IMR-90 (cell line): ENCODE measurements at regions not wholly inside any gene's neighbourhood (a gene's known extent, or its start where the extent isn't known, plus 50 kb on each side); places are given as distances from the start of the nearest gene placed in this dataset.
A peak's percentile ranks its signal among the peaks of the same experiment; 100 is the strongest.

Experiments used
- ATAC-seq: fragments of 200-7000 bp; cut with Tn5 transposase; 2 replicates; pipeline ENCODE4 v1.9.1; 2020; ENCODE audit warnings: low read depth, mild to moderate bottlenecking, moderate library complexity
- BruUV-seq: library from RNA; stranded (reverse); fragments of 400-500 nt; replicated peaks from 2 replicates; lab custom pipeline; 2021; lab: Mats Ljungman, UMichigan
- CTCF ChIA-PET: fragments of 300-600 bp; formaldehyde crosslinking; extraction: SDS; loops from one replicate; lab custom pipeline; 2021; ENCODE audit warnings: antibody characterized with exemption; lab: Yijun Ruan, JAX
- POLR2A ChIA-PET: fragments of 300-600 bp; sonication (Branson Sonifier 250); formaldehyde crosslinking; loops from one replicate; lab custom pipeline; 2022; ENCODE audit warnings: antibody characterized with exemption; ENCODE audit not compliant: unreplicated experiment; lab: Charles Lee
- DNase-seq: peaks from one replicate; pipeline ENCODE4 v3.0.0; 2013
- H2AFZ ChIP-seq: replicated peaks from 2 replicates; pipeline ENCODE3; 2013; ENCODE audit warnings: low read length, mild to moderate bottlenecking; ENCODE audit not compliant: poor library complexity
- H2AK5ac ChIP-seq: 2 replicates; pipeline ENCODE4 v1.6.1; 2013; ENCODE audit warnings: low read depth, low read length, inconsistent platforms
- H2AK9ac ChIP-seq: replicated peaks from 2 replicates; pipeline ENCODE3; 2013; ENCODE audit warnings: mild to moderate bottlenecking, low read depth, low read length, moderate library complexity; ENCODE audit not compliant: poor library complexity
- H2BK120ac ChIP-seq: 2 replicates; pipeline ENCODE4 v1.6.1; 2013; ENCODE audit warnings: low read depth, low read length, inconsistent platforms
- H2BK15ac ChIP-seq: 3 replicates; pipeline ENCODE4 v1.6.1; 2013; ENCODE audit warnings: low read depth, low read length, inconsistent platforms
- H2BK20ac ChIP-seq: 2 replicates; pipeline ENCODE4 v1.6.1; 2013; ENCODE audit warnings: low read depth, mild to moderate bottlenecking, inconsistent platforms, low read length, moderate library complexity
- H2BK5ac ChIP-seq: 2 replicates; pipeline ENCODE4 v1.6.1; 2013; ENCODE audit warnings: mild to moderate bottlenecking, low read depth, low read length, inconsistent platforms; ENCODE audit not compliant: poor library complexity, severe bottlenecking
- H3K14ac ChIP-seq: replicated peaks from 2 replicates; pipeline ENCODE4 v1.6.1; 2013; ENCODE audit warnings: low read depth, low read length, inconsistent platforms
- H3K18ac ChIP-seq: 2 replicates; pipeline ENCODE4 v1.6.1; 2013; ENCODE audit warnings: low read depth, low read length, control low read depth
- H3K23ac ChIP-seq: 2 replicates; pipeline ENCODE4 v1.6.1; 2013; ENCODE audit warnings: low read depth, low read length, inconsistent platforms
- H3K27ac ChIP-seq: 2 replicates; pipeline ENCODE4 v1.5.1; 2013; ENCODE audit warnings: mild to moderate bottlenecking, control low read depth, low read length; ENCODE audit not compliant: insufficient read depth
- H3K27me3 ChIP-seq: 2 replicates; pipeline ENCODE4 v1.6.1; 2013; ENCODE audit warnings: low read length; ENCODE audit not compliant: control insufficient read depth, insufficient read depth
- H3K36me3 ChIP-seq: 2 replicates; pipeline ENCODE4 v1.6.1; 2013; ENCODE audit warnings: low read length, mixed read lengths; ENCODE audit not compliant: control insufficient read depth, insufficient read depth
- H3K4ac ChIP-seq: 2 replicates; pipeline ENCODE4 v1.6.1; 2013; ENCODE audit warnings: low read depth, low read length, inconsistent platforms
- H3K4me1 ChIP-seq: 2 replicates; pipeline ENCODE4 v1.6.1; 2013; ENCODE audit warnings: low read length, mixed read lengths; ENCODE audit not compliant: control insufficient read depth, insufficient read depth
- H3K4me2 ChIP-seq: 2 replicates; pipeline ENCODE4 v1.6.1; 2013; ENCODE audit warnings: low read depth, mild to moderate bottlenecking, control low read depth, low read length, moderate library complexity
- H3K4me3 ChIP-seq: 2 replicates; pipeline ENCODE4 v1.5.1; 2013; ENCODE audit warnings: low read depth, mild to moderate bottlenecking, control low read depth, low read length, moderate library complexity; ENCODE audit not compliant: insufficient read depth
- H3K56ac ChIP-seq: 2 replicates; pipeline ENCODE4 v1.6.1; 2013; ENCODE audit warnings: low read length, inconsistent platforms; ENCODE audit not compliant: insufficient read depth; ENCODE audit errors: extremely low read depth
- H3K79me1 ChIP-seq, 2 experiments: 2 replicates each; pipeline ENCODE4 v1.6.1; 2013; ENCODE audit warnings: low read length in 2 of 2, inconsistent platforms in 1 of 2, low read depth in 1 of 2
- H3K9ac ChIP-seq: 2 replicates; pipeline ENCODE4 v1.6.1; 2013; ENCODE audit warnings: low read depth, low read length, control low read depth
- H3K9me1 ChIP-seq: 2 replicates; pipeline ENCODE4 v1.6.1; 2013; ENCODE audit warnings: low read length, inconsistent platforms; ENCODE audit not compliant: insufficient read depth
- H3K9me3 ChIP-seq: 2 replicates; pipeline ENCODE4 v1.6.1; 2013; ENCODE audit warnings: low read length; ENCODE audit not compliant: control insufficient read depth, insufficient read depth
- H4K20me1 ChIP-seq: 2 replicates; pipeline ENCODE4 v1.6.1; 2013; ENCODE audit warnings: low read length, inconsistent platforms; ENCODE audit not compliant: insufficient read depth
- H4K5ac ChIP-seq: 2 replicates; pipeline ENCODE4 v1.6.1; 2013; ENCODE audit warnings: mild to moderate bottlenecking, low read depth, low read length, control low read depth
- H4K8ac ChIP-seq, 2 experiments: 2 replicates each; pipeline ENCODE4 v1.6.1; 2013; ENCODE audit warnings: low read depth in 2 of 2, low read length in 2 of 2, control low read depth in 1 of 2, inconsistent platforms in 1 of 2
- H4K91ac ChIP-seq: 2 replicates; pipeline ENCODE4 v1.6.1; 2013; ENCODE audit warnings: low read depth, low read length, inconsistent platforms; ENCODE audit not compliant: insufficient read depth
- CEBPB ChIP-seq: IDR thresholded peaks from 2 replicates; pipeline ENCODE4 v1.6.1; 2012; ENCODE audit warnings: low read depth, low read length, improper control_type of control experiment
- CHD1 ChIP-seq: IDR thresholded peaks from 2 replicates; pipeline ENCODE4 v1.6.1; 2012; ENCODE audit warnings: low read depth, low read length, improper control_type of control experiment
- WGBS, 2 experiments: methylation state at CpG; one replicate each; pipeline versions ENCODE4 v1.1.5 to v1.1.7; 2013; ENCODE audit warnings: missing lambda C conversion rate in 2 of 2; ENCODE audit not compliant: insufficient read length in 1 of 2; ENCODE audit errors: extremely low coverage in 2 of 2; 5-methylcytosine and 5-hydroxymethylcytosine counted together
- dilution Hi-C: fragments of 300-500 bp; cut with HindIII; formaldehyde crosslinking; loops from one replicate; pipeline ENCODE4 v1.14.3; 2018; ENCODE audit warnings: low sequenced_read_pairs; ENCODE audit not compliant: unreplicated experiment
- in situ Hi-C: fragments of 300-500 bp; cut with MboI; formaldehyde crosslinking; loops from 3 replicates; pipeline ENCODE4 v1.14.3; 2019; ENCODE audit warnings: low sequenced_read_pairs, inconsistent platforms, mixed read lengths
- intact Hi-C: fragments of 100-400 bp; cut with micrococcal nuclease; formaldehyde crosslinking; loops from 2 replicates; pipeline ENCODE4 v1.10.0; 2022

GRCh38 chr2:234827096-234827860 is 124.5 kb upstream of the SH3BP4 start (continued):
- TF ChIP-seq CEBPB = no peak

GRCh38 chr2:234826681-234827080 is 125.1 kb upstream of the SH3BP4 start:
- 0 out of 4 replicates have a peak overlapping the region, but pooled peaks of 1 of the 2 experiments have one; percentile 23 for H4K8ac ChIP-seq
- H2BK5ac ChIP-seq = no peak overlapping the region
- H3K79me1 ChIP-seq = 0 out of 4 replicates have a peak, but pooled peaks cover 0 to 7% of the 10 kb centered on the region in 2 experiments
- no peak overlapping the region for H2BK20ac ChIP-seq
- H2AK9ac ChIP-seq = no peak overlapping the region
- 0 out of 2 replicates have a peak overlapping the region, but pooled peaks have one; percentile 10 for H3K18ac ChIP-seq
- H3K4ac ChIP-seq = 0 out of 2 replicates have a peak overlapping the region, but pooled peaks have one; percentile 17
- no TSS peak for BruUV-seq
- no peak overlapping the region; the same call in 2 of the 3 replicates for H2BK15ac ChIP-seq
- H3K9me3 ChIP-seq = no peaks in the 10 kb centered on the region
- in situ Hi-C loops (no loop called here), intact Hi-C loops (no loop called here), dilution Hi-C loops (no loop called here)
- no peak overlapping the region for H3K9ac ChIP-seq
- H3K23ac ChIP-seq = no peak overlapping the region
- DNase-seq (no peak), ATAC-seq (no peak)
- H4K20me1 ChIP-seq = no peaks in the 10 kb centered on the region
- no peak for TF ChIP-seq CHD1
- peaks cover 14% of the 10 kb centered on the region for H3K4me1 ChIP-seq
- POLR2A ChIA-PET = no interaction called here
- no peak overlapping the region for H3K4me2 ChIP-seq
- H3K4me3 ChIP-seq = no peak overlapping the region
- peak overlapping the region; percentile 67; the same call in 1 of the 2 replicates for H2AK5ac ChIP-seq
- peaks cover 19% of the 10 kb centered on the region for H3K9me1 ChIP-seq
- H3K14ac ChIP-seq = no peak overlapping the region
- WGBS, 2 experiments = no CpG with 5 or more reads among the region's 5 CpGs
- no peaks in the 10 kb centered on the region for H3K27me3 ChIP-seq
- CTCF ChIA-PET = no interaction called here
- H3K36me3 ChIP-seq = no peaks in the 10 kb centered on the region
- no peak overlapping the region for H4K91ac ChIP-seq
- no peak overlapping the region for H3K56ac ChIP-seq
- no peak overlapping the region for H3K27ac ChIP-seq
- H2BK120ac ChIP-seq = no peak overlapping the region
- no peak overlapping the region for H2AFZ ChIP-seq
- no peak overlapping the region for H4K5ac ChIP-seq
